Activated CD8-positive, alpha-beta T cell treated with anti-CD3 and anti-CD28 coated beads, Interleukin-2, amount 10 ng/mL, durations not matched to agents 7 days and 5 days (primary cell): ENCODE measurements at regions not wholly inside any gene's neighbourhood (a gene's known extent, or its start where the extent isn't known, plus 50 kb on each side); places are given as distances from the start of the nearest gene placed in this dataset.

Experiments
- ATAC-seq: fragments of 150-1000 bp; cut with Tn5 transposase; one replicate; pipeline ENCODE4 v1.10.0; 2021; ENCODE audit warnings: moderate library complexity
- CTCF ChIA-PET: fragments of 350-600 bp; sonication (Branson Sonifier 250); formaldehyde crosslinking; loops from one replicate; lab custom pipeline; 2021; ENCODE audit warnings: antibody characterized with exemption; lab: Charles Lee
- POLR2A ChIA-PET: fragments of 350-600 bp; sonication (Branson Sonifier 250); formaldehyde crosslinking; loops from one replicate; lab custom pipeline; 2021; ENCODE audit warnings: antibody characterized with exemption; lab: Charles Lee
- DNase-seq: peaks from one replicate; pipeline ENCODE4 v3.0.0-alpha.2; 2020
- H3K27ac Mint-ChIP-seq: one replicate; pipeline ENCODE4 v1.8.0; 2021; ENCODE audit warnings: mild to moderate bottlenecking, mixed read lengths
- H3K27me3 Mint-ChIP-seq: one replicate; pipeline ENCODE4 v1.8.0; 2021; ENCODE audit warnings: low read depth, mixed read lengths
- H3K36me3 Mint-ChIP-seq: one replicate; pipeline ENCODE4 v1.8.0; 2021; ENCODE audit warnings: low read depth, mixed read lengths
- H3K4me1 Mint-ChIP-seq: one replicate; pipeline ENCODE4 v1.8.0; 2021; ENCODE audit warnings: low read depth, mixed read lengths
- H3K4me3 Mint-ChIP-seq: one replicate; pipeline ENCODE4 v1.8.0; 2021; ENCODE audit warnings: mild to moderate bottlenecking, mixed read lengths
- H3K9me3 Mint-ChIP-seq: one replicate; pipeline ENCODE4 v1.8.0; 2022; ENCODE audit warnings: mixed read lengths; ENCODE audit not compliant: insufficient read depth

DNA sequence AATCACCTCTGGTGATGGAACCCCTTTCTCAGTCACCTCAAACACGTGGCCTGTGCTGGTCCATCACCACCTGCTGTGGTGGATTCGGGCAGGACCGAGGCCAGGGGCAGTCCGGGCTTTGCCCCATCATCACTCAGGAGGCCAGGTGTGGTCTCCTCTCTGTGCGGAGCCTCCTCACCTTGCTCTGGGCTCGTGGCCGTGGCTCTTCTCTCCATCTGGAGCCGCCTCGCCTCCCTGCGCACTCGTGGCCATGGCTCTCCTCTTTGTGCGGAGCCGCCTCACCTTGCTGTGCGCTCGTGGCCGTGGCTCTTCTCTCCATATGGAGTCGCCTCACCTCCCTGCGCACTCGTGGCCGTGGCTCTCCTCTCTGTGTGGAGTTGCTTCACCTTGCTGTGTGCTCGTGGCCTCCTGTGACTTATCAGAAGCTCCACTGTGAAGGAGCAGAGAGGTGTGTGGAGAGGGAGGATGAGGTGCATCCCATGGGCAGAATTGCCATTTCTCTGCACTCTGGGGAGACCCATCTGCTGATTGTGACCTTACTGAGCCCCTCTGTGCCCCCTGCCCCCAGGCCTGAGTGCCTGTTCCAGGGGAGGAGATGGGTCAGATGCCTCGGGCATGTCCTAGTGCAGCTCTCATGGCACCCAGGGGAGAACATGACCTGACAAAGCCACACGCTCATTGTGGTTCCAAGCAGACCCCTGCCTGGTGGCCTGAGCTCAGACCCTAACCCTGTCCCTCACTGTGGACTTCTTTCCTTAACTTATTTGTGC, 276.6 kb upstream of the IRX2 start:
- Mint-ChIP-seq H3K36me3 (no peaks in the 10 kb centered on the region), H3K9me3 (peaks cover 7% of the 10 kb centered on the region), H3K27ac (no peak overlapping the region), H3K4me1 (no peaks in the 10 kb centered on the region), H3K27me3 (no peaks in the 10 kb centered on the region), H3K4me3 (no peak overlapping the region)
- ChIA-PET CTCF (no interaction called here), POLR2A (no interaction called here)
- DNase-seq (no peak), ATAC-seq (no peak)

DNA sequence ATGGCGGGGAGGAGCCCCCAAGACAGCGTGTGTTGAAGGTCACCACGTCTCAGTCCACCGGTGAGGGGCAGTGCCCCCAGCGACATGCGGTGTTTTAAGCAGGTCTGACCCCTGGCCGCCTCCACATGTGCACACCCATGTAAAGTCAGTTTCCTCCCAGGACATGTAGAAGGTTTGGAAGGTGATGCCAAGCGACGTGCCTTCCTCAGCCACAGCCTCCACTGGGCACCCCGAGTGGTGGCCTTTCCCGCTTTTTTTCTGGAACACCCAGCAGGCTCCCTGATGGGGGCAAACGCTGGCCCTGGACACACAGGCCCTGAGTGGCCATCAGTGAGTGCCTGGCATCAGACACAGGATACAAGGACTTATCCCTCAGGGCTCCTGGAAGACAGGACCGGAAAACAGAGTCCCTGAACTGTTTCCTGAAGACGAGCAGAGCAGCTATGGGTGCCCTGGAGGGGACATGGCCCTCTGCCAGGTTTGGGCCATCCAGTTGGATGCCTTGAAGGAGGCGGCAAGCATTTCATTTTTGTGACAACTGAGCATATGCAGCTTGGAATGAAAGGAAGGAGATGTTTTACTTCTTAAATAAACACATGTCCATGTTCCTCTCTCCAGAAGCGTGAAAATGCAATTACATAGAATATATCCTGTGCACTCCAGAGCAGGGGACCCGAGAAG, 275.8 kb upstream of the IRX2 start:
- H3K27ac Mint-ChIP-seq = no peak overlapping the region
- POLR2A ChIA-PET = no interaction called here
- no peaks in the 10 kb centered on the region for H3K4me1 Mint-ChIP-seq
- ATAC-seq (no peak), DNase-seq (no peak)
- H3K27me3 Mint-ChIP-seq = no peaks in the 10 kb centered on the region
- CTCF ChIA-PET = no interaction called here
- no peaks in the 10 kb centered on the region for H3K9me3 Mint-ChIP-seq
- no peaks in the 10 kb centered on the region for H3K36me3 Mint-ChIP-seq
- no peak overlapping the region for H3K4me3 Mint-ChIP-seq

DNA sequence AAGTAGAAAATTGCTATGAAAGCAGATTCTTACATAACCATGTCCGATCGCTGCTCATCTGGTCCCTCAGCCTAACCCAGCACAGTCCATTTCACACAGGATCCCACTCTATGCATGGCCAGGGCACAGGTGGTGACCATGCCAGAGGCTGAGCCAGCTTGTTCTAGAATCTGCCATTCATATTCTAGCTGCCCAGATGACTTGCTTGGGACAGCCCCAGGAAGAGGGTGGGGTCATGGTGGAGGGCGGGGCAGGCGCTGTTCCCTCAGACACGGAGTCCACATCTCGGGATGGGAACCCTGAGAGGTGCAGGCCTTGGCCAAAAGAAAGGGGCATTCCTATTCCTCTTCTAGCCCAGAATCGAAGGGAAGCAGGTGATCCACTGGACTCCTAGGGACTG, 275.2 kb upstream of the IRX2 start:
- no peak overlapping the region for H3K4me3 Mint-ChIP-seq
- ATAC-seq = no peak
- no peaks in the 10 kb centered on the region for H3K36me3 Mint-ChIP-seq
- no peak for DNase-seq
- CTCF ChIA-PET = interaction anchor here (1.0 kb wide), 1 partner anchor 12 kb away, joined by 3 read pairs; no protein-coding TSS in a partner anchor
- no peaks in the 10 kb centered on the region for H3K9me3 Mint-ChIP-seq
- no peak overlapping the region for H3K27ac Mint-ChIP-seq
- POLR2A ChIA-PET = no interaction called here
- H3K4me1 Mint-ChIP-seq = no peaks in the 10 kb centered on the region
- H3K27me3 Mint-ChIP-seq = no peaks in the 10 kb centered on the region

DNA sequence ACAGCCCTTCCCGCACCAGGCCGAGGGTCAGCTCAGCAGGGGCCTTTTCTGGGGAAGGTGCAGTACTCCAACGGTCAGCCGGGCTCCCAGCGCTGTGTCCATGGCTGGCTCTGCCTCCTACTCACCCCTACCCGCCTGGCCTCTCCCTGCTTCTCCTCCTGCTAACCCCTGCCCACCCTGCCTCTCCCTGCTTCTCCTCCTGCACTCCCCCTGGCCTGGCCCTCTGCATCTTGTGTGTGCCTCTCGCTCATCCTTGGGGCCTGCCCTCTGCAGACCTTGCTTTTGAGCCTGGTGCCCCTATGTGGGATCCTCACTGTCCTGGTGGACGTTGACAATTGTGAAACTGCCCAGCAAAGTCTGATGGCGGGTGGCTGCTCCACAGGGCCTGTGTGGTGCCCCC, 274.6 kb upstream of the IRX2 start:
- no peak for ATAC-seq
- Mint-ChIP-seq H3K27ac (no peak overlapping the region), H3K36me3 (no peaks in the 10 kb centered on the region), H3K4me1 (no peaks in the 10 kb centered on the region), H3K4me3 (no peak overlapping the region), H3K27me3 (no peaks in the 10 kb centered on the region), H3K9me3 (no peaks in the 10 kb centered on the region)
- POLR2A ChIA-PET = no interaction called here
- CTCF ChIA-PET = interaction anchor here (1.0 kb wide), 1 partner anchor 13 kb away, joined by 3 read pairs; no protein-coding TSS in a partner anchor
- no peak for DNase-seq

DNA sequence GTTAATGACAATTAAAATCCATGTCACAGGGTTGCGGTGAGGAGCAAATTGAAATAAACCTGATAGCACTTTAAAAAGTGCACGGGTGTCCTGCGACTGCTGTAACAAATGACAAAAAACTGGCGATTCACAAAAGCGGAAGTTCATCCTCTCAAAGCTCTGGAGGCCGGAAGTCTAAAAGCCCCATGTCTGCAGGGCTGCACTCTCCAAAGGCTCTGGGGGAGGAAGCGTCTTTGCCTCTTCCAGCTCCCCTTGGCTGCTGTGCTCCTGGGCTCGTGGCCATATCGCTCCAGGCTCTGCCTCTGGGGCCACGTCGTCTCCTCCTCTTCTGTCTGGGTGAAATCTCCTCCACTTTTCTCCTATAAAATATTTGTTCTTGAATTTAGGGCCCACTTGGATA, 273.9 kb upstream of the IRX2 start:
- DNase-seq (no peak), ATAC-seq (no peak)
- Mint-ChIP-seq H3K9me3 (no peaks in the 10 kb centered on the region), H3K4me3 (no peak overlapping the region), H3K4me1 (no peaks in the 10 kb centered on the region), H3K27ac (no peak overlapping the region), H3K36me3 (no peaks in the 10 kb centered on the region), H3K27me3 (no peaks in the 10 kb centered on the region)
- CTCF ChIA-PET = no interaction called here
- POLR2A ChIA-PET = no interaction called here

DNA sequence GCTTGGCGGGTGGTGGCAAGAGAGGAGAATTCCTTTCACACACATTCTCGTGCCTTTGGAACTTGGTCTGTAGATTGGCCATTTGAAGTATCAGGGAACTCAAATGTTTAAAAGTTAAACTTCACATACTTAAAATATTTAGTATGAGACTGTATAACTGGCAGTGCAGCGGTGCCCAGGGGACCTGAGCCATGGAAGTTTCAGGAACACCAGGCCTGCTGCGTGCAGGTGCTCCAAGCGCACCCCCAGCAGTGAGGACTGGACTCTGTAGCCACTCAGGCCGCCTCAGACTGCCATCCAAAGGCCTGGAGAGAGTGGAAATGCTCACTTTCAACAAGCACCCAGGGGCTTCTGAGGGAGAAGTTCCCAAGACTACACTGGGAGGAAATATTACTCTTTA, 273.5 kb upstream of the IRX2 start:
- CTCF ChIA-PET = no interaction called here
- no peaks in the 10 kb centered on the region for H3K4me1 Mint-ChIP-seq
- no peaks in the 10 kb centered on the region for H3K9me3 Mint-ChIP-seq
- H3K4me3 Mint-ChIP-seq = no peak overlapping the region
- H3K36me3 Mint-ChIP-seq = no peaks in the 10 kb centered on the region
- H3K27ac Mint-ChIP-seq = no peak overlapping the region
- H3K27me3 Mint-ChIP-seq = no peaks in the 10 kb centered on the region
- DNase-seq (no peak), ATAC-seq (no peak)
- POLR2A ChIA-PET = no interaction called here

DNA sequence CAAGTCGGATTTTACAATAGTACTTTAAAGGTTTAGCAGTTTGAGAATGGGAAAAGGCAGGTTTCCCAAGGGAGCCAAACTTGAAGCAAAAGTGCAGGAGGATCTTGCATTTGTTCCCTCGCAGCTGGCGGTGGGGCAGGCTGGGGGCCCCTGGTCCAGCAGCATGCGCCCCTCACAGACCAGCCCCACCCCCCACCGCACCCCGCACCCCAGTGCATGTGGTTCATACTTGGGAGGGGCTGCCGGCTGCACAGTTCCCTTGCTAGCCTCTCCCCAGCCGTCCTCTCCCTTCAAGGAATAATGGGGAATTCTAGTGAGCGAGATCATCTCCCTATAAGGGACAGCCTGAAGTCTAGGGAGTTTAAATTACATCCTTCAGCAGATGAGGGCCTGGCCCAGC, 273.1 kb upstream of the IRX2 start:
- POLR2A ChIA-PET = no interaction called here
- Mint-ChIP-seq H3K9me3 (no peaks in the 10 kb centered on the region), H3K27me3 (no peaks in the 10 kb centered on the region), H3K4me3 (no peak overlapping the region), H3K36me3 (no peaks in the 10 kb centered on the region), H3K27ac (no peak overlapping the region), H3K4me1 (no peaks in the 10 kb centered on the region)
- CTCF ChIA-PET = no interaction called here
- DNase-seq (no peak), ATAC-seq (no peak)

DNA sequence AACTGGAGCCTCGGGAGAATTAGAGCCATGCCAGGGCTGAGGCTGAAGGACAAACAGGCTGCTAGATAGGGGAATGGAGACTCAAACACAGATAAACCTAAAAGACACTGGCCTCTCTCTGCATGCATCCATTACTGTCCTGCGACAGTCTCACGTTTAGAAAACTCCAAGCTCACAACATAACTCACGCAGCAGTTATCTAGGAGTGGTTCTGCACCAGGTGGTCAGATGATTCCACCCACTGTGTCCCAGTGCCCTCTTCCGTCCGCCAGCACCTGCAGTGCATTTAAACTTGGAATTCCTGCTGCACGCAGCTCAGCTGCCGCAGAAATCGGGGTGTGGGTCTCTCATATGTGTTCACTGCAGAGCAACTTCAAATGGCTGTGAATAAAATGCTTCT, 272.6 kb upstream of the IRX2 start:
- H3K36me3 Mint-ChIP-seq = no peaks in the 10 kb centered on the region
- no peaks in the 10 kb centered on the region for H3K27me3 Mint-ChIP-seq
- no peaks in the 10 kb centered on the region for H3K4me1 Mint-ChIP-seq
- DNase-seq (no peak), ATAC-seq (no peak)
- POLR2A ChIA-PET = no interaction called here
- CTCF ChIA-PET = no interaction called here
- no peak overlapping the region for H3K4me3 Mint-ChIP-seq
- no peak overlapping the region for H3K27ac Mint-ChIP-seq
- H3K9me3 Mint-ChIP-seq = no peaks in the 10 kb centered on the region

DNA sequence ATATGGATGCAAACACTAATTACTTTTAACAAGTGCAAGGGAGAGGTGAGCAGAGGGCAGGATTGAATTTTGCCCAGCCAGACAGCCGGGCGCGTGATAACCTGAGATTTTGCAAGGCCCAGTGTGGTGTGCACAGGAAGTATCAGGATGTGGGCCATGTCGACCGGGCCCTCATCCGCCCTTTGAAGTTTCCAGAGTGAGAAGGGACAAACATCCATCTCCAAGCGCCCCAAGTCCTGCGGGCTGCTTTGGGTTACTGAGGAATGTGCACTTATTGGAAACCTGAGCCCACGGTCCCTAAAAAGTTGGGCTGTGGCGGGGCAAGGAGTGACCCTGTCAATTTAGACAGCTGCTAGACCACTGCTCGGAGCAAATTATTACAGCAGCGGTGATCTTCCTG, 272.2 kb upstream of the IRX2 start:
- CTCF ChIA-PET = no interaction called here
- DNase-seq = no peak
- ATAC-seq = no peak
- Mint-ChIP-seq H3K4me1 (no peaks in the 10 kb centered on the region), H3K9me3 (no peaks in the 10 kb centered on the region), H3K27ac (no peak overlapping the region), H3K4me3 (no peak overlapping the region), H3K27me3 (no peaks in the 10 kb centered on the region), H3K36me3 (no peaks in the 10 kb centered on the region)
- POLR2A ChIA-PET = no interaction called here

DNA sequence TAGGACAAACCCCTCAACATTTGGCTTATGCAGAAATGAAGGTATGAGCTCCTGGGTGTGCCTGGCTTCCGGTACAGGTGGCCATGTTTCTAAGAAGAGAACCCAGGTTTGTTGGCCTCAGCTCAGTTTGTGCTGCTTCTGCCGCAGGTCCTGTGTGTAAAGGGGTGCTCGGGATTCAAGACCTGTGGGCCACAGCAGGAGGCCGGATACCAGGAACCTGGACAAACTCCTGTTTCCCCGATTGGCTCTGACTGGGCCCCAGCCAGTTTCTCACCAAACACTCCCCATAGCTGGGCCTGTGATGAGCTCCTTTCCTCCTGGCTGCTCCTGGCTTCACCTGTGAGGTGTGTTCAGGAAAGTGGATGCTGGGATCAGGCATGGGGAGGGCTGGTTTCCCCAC, 271.2 kb upstream of the IRX2 start:
- Mint-ChIP-seq H3K4me1 (no peaks in the 10 kb centered on the region), H3K4me3 (no peak overlapping the region), H3K9me3 (no peaks in the 10 kb centered on the region), H3K36me3 (no peaks in the 10 kb centered on the region), H3K27me3 (no peaks in the 10 kb centered on the region), H3K27ac (no peak overlapping the region)
- CTCF ChIA-PET = no interaction called here
- ATAC-seq = no peak
- no peak for DNase-seq
- POLR2A ChIA-PET = no interaction called here

DNA sequence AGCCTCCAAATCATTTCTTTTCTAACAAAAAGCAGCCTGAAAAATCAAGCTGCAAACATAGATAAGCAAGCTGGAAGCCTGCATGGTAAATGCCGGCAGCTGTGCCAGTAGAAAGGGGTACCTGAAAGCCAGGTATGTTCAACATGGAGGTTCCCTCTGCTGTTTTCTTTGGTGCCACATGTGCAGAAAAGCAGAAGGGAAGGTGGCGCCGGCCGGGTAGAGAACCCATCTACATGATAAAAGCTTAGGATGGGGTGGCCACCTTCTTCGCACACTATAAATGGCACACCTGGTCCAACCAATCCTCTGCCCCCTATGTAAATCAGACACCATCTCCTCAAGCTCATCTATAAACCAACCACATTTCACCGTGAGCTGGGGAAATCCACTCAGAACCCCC, 268.9 kb upstream of the IRX2 start:
- Mint-ChIP-seq H3K4me1 (no peaks in the 10 kb centered on the region), H3K36me3 (no peaks in the 10 kb centered on the region), H3K27me3 (no peaks in the 10 kb centered on the region), H3K27ac (no peak overlapping the region), H3K9me3 (no peaks in the 10 kb centered on the region), H3K4me3 (no peak overlapping the region)
- ChIA-PET POLR2A (no interaction called here), CTCF (no interaction called here)
- ATAC-seq (no peak), DNase-seq (no peak)

DNA sequence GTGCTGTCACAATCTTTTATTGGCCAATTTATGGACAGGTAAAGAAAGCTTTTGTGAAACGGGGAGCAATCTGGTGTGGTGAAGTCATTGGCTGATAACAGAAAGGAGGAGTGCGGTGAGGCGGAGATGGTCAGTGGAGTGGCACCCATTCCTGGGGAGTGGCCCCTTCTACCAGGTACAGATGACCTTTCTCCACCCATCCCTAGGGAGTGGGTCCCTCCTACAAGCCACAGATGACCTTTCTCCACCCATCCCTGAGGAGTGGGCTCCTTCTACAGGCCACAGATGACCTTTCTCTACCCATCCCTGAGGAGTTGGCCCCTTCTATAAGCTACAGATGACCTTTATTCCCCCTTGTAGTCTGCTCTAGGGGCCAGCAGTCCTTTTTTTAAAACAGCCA, 267.6 kb upstream of the IRX2 start:
- Mint-ChIP-seq H3K4me1 (no peaks in the 10 kb centered on the region), H3K9me3 (no peaks in the 10 kb centered on the region), H3K4me3 (no peak overlapping the region), H3K27ac (no peak overlapping the region), H3K36me3 (no peaks in the 10 kb centered on the region), H3K27me3 (no peaks in the 10 kb centered on the region)
- ChIA-PET POLR2A (no interaction called here), CTCF (no interaction called here)
- no peak for ATAC-seq
- DNase-seq = no peak

DNA sequence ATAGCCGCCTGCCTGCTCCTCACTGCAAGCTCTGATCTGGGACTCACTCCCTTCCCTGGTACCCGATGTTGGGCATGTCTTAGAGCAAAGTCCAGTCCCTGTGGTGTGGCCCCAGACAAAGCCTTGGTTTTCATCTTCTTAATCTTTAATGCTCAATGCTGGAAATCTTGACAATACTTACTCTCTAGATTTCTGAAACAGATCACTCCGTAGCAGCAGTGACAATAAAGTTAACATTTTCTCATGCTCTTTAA, 260.2 kb upstream of the IRX2 start:
- DNase-seq (no peak), ATAC-seq (no peak)
- Mint-ChIP-seq H3K4me3 (no peak overlapping the region), H3K36me3 (no peaks in the 10 kb centered on the region), H3K27ac (no peak overlapping the region), H3K9me3 (no peaks in the 10 kb centered on the region), H3K4me1 (no peaks in the 10 kb centered on the region), H3K27me3 (no peaks in the 10 kb centered on the region)
- ChIA-PET CTCF (no interaction called here), POLR2A (no interaction called here)
